IMR-90 (cell line): ENCODE measurements at regions not wholly inside any gene's neighbourhood (a gene's known extent, or its start where the extent isn't known, plus 50 kb on each side); places are given as distances from the start of the nearest gene placed in this dataset.

ENCODE experiments used
- ATAC-seq: fragments of 200-7000 bp; cut with Tn5 transposase; 2 replicates; pipeline ENCODE4 v1.9.1; 2020; ENCODE audit warnings: low read depth, mild to moderate bottlenecking, moderate library complexity
- BruUV-seq: library from RNA; stranded (reverse); fragments of 400-500 nt; replicated peaks from 2 replicates; lab custom pipeline; 2021; lab: Mats Ljungman, UMichigan
- CTCF ChIA-PET: fragments of 300-600 bp; formaldehyde crosslinking; extraction: SDS; loops from one replicate; lab custom pipeline; 2021; ENCODE audit warnings: antibody characterized with exemption; lab: Yijun Ruan, JAX
- POLR2A ChIA-PET: fragments of 300-600 bp; sonication (Branson Sonifier 250); formaldehyde crosslinking; loops from one replicate; lab custom pipeline; 2022; ENCODE audit warnings: antibody characterized with exemption; ENCODE audit not compliant: unreplicated experiment; lab: Charles Lee
- DNase-seq: peaks from one replicate; pipeline ENCODE4 v3.0.0; 2013
- H2AFZ ChIP-seq: replicated peaks from 2 replicates; pipeline ENCODE3; 2013; ENCODE audit warnings: low read length, mild to moderate bottlenecking; ENCODE audit not compliant: poor library complexity
- H2AK5ac ChIP-seq: 2 replicates; pipeline ENCODE4 v1.6.1; 2013; ENCODE audit warnings: low read depth, low read length, inconsistent platforms
- H2AK9ac ChIP-seq: replicated peaks from 2 replicates; pipeline ENCODE3; 2013; ENCODE audit warnings: mild to moderate bottlenecking, low read depth, low read length, moderate library complexity; ENCODE audit not compliant: poor library complexity
- H2BK120ac ChIP-seq: 2 replicates; pipeline ENCODE4 v1.6.1; 2013; ENCODE audit warnings: low read depth, low read length, inconsistent platforms
- H2BK15ac ChIP-seq: 3 replicates; pipeline ENCODE4 v1.6.1; 2013; ENCODE audit warnings: low read depth, low read length, inconsistent platforms
- H2BK20ac ChIP-seq: 2 replicates; pipeline ENCODE4 v1.6.1; 2013; ENCODE audit warnings: low read depth, mild to moderate bottlenecking, inconsistent platforms, low read length, moderate library complexity
- H2BK5ac ChIP-seq: 2 replicates; pipeline ENCODE4 v1.6.1; 2013; ENCODE audit warnings: mild to moderate bottlenecking, low read depth, low read length, inconsistent platforms; ENCODE audit not compliant: poor library complexity, severe bottlenecking
- H3K14ac ChIP-seq: replicated peaks from 2 replicates; pipeline ENCODE4 v1.6.1; 2013; ENCODE audit warnings: low read depth, low read length, inconsistent platforms
- H3K18ac ChIP-seq: 2 replicates; pipeline ENCODE4 v1.6.1; 2013; ENCODE audit warnings: low read depth, low read length, control low read depth
- H3K23ac ChIP-seq: 2 replicates; pipeline ENCODE4 v1.6.1; 2013; ENCODE audit warnings: low read depth, low read length, inconsistent platforms
- H3K27ac ChIP-seq: 2 replicates; pipeline ENCODE4 v1.5.1; 2013; ENCODE audit warnings: mild to moderate bottlenecking, control low read depth, low read length; ENCODE audit not compliant: insufficient read depth
- H3K27me3 ChIP-seq: 2 replicates; pipeline ENCODE4 v1.6.1; 2013; ENCODE audit warnings: low read length; ENCODE audit not compliant: control insufficient read depth, insufficient read depth
- H3K36me3 ChIP-seq: 2 replicates; pipeline ENCODE4 v1.6.1; 2013; ENCODE audit warnings: low read length, mixed read lengths; ENCODE audit not compliant: control insufficient read depth, insufficient read depth
- H3K4ac ChIP-seq: 2 replicates; pipeline ENCODE4 v1.6.1; 2013; ENCODE audit warnings: low read depth, low read length, inconsistent platforms
- H3K4me1 ChIP-seq: 2 replicates; pipeline ENCODE4 v1.6.1; 2013; ENCODE audit warnings: low read length, mixed read lengths; ENCODE audit not compliant: control insufficient read depth, insufficient read depth
- H3K4me2 ChIP-seq: 2 replicates; pipeline ENCODE4 v1.6.1; 2013; ENCODE audit warnings: low read depth, mild to moderate bottlenecking, control low read depth, low read length, moderate library complexity
- H3K4me3 ChIP-seq: 2 replicates; pipeline ENCODE4 v1.5.1; 2013; ENCODE audit warnings: low read depth, mild to moderate bottlenecking, control low read depth, low read length, moderate library complexity; ENCODE audit not compliant: insufficient read depth
- H3K56ac ChIP-seq: 2 replicates; pipeline ENCODE4 v1.6.1; 2013; ENCODE audit warnings: low read length, inconsistent platforms; ENCODE audit not compliant: insufficient read depth; ENCODE audit errors: extremely low read depth
- H3K79me1 ChIP-seq, 2 experiments: 2 replicates each; pipeline ENCODE4 v1.6.1; 2013; ENCODE audit warnings: low read length in 2 of 2, inconsistent platforms in 1 of 2, low read depth in 1 of 2
- H3K9ac ChIP-seq: 2 replicates; pipeline ENCODE4 v1.6.1; 2013; ENCODE audit warnings: low read depth, low read length, control low read depth
- H3K9me1 ChIP-seq: 2 replicates; pipeline ENCODE4 v1.6.1; 2013; ENCODE audit warnings: low read length, inconsistent platforms; ENCODE audit not compliant: insufficient read depth
- H3K9me3 ChIP-seq: 2 replicates; pipeline ENCODE4 v1.6.1; 2013; ENCODE audit warnings: low read length; ENCODE audit not compliant: control insufficient read depth, insufficient read depth
- H4K20me1 ChIP-seq: 2 replicates; pipeline ENCODE4 v1.6.1; 2013; ENCODE audit warnings: low read length, inconsistent platforms; ENCODE audit not compliant: insufficient read depth
- H4K5ac ChIP-seq: 2 replicates; pipeline ENCODE4 v1.6.1; 2013; ENCODE audit warnings: mild to moderate bottlenecking, low read depth, low read length, control low read depth
- H4K8ac ChIP-seq, 2 experiments: 2 replicates each; pipeline ENCODE4 v1.6.1; 2013; ENCODE audit warnings: low read depth in 2 of 2, low read length in 2 of 2, control low read depth in 1 of 2, inconsistent platforms in 1 of 2
- H4K91ac ChIP-seq: 2 replicates; pipeline ENCODE4 v1.6.1; 2013; ENCODE audit warnings: low read depth, low read length, inconsistent platforms; ENCODE audit not compliant: insufficient read depth
- BHLHE40 ChIP-seq: fragments of 150-350 bp; IDR thresholded peaks from 2 replicates; pipeline ENCODE4 v1.6.1; 2016; ENCODE audit warnings: mild to moderate bottlenecking, low read depth, low read length
- CEBPB ChIP-seq: IDR thresholded peaks from 2 replicates; pipeline ENCODE4 v1.6.1; 2012; ENCODE audit warnings: low read depth, low read length, improper control_type of control experiment
- CHD1 ChIP-seq: IDR thresholded peaks from 2 replicates; pipeline ENCODE4 v1.6.1; 2012; ENCODE audit warnings: low read depth, low read length, improper control_type of control experiment
- CTCF ChIP-seq: conservative IDR thresholded peaks from 2 replicates; pipeline ENCODE4 v1.5.1; 2012; ENCODE audit warnings: mild to moderate bottlenecking, low read depth, low read length, improper control_type of control experiment
- ELK1 ChIP-seq: fragments of 150-350 bp; IDR thresholded peaks from 2 replicates; pipeline ENCODE4 v1.6.1; 2016; ENCODE audit warnings: low read depth, mild to moderate bottlenecking, low read length, moderate library complexity, borderline replicate concordance
- FOS ChIP-seq: fragments of 150-350 bp; IDR thresholded peaks from 2 replicates; pipeline ENCODE4 v1.6.1; 2016; ENCODE audit warnings: low read depth, low read length
- MAFK ChIP-seq: IDR thresholded peaks from 2 replicates; pipeline ENCODE4 v1.6.1; 2012; ENCODE audit warnings: low read depth, low read length, improper control_type of control experiment
- MAZ ChIP-seq: IDR thresholded peaks from 2 replicates; pipeline ENCODE4 v1.6.1; 2012; ENCODE audit warnings: low read depth, mild to moderate bottlenecking, low read length, improper control_type of control experiment, moderate library complexity, borderline replicate concordance
- MXI1 ChIP-seq: IDR thresholded peaks from 2 replicates; pipeline ENCODE4 v1.6.1; 2012; ENCODE audit warnings: low read depth, mild to moderate bottlenecking, low read length, moderate library complexity, borderline replicate concordance
- NFE2L2 ChIP-seq: fragments of 150-350 bp; IDR thresholded peaks from 2 replicates; pipeline ENCODE4 v1.6.1; 2016; ENCODE audit warnings: low read depth, mild to moderate bottlenecking, low read length
- POLR2A ChIP-seq: IDR thresholded peaks from 2 replicates; pipeline ENCODE4 v1.6.1; 2012; ENCODE audit warnings: mild to moderate bottlenecking, low read depth, low read length
- RAD21 ChIP-seq: IDR thresholded peaks from 2 replicates; pipeline ENCODE4 v1.6.1; 2012; ENCODE audit warnings: low read length, improper control_type of control experiment
- RCOR1 ChIP-seq: IDR thresholded peaks from 2 replicates; pipeline ENCODE4 v1.6.1; 2012; ENCODE audit warnings: mild to moderate bottlenecking, low read length, improper control_type of control experiment; ENCODE audit not compliant: insufficient replicate concordance
- RFX5 ChIP-seq: IDR thresholded peaks from 2 replicates; pipeline ENCODE4 v1.8.0; 2012; ENCODE audit warnings: low read depth, mild to moderate bottlenecking, low read length, moderate library complexity
- USF2 ChIP-seq: fragments of 150-350 bp; IDR thresholded peaks from 2 replicates; pipeline ENCODE4 v1.6.1; 2017; ENCODE audit warnings: mild to moderate bottlenecking, antibody characterized with exemption, low read length, low read depth
- WGBS, 2 experiments: methylation state at CpG; one replicate each; pipeline versions ENCODE4 v1.1.5 to v1.1.7; 2013; ENCODE audit warnings: missing lambda C conversion rate in 2 of 2; ENCODE audit not compliant: insufficient read length in 1 of 2; ENCODE audit errors: extremely low coverage in 2 of 2; 5-methylcytosine and 5-hydroxymethylcytosine counted together
- dilution Hi-C: fragments of 300-500 bp; cut with HindIII; formaldehyde crosslinking; loops from one replicate; pipeline ENCODE4 v1.14.3; 2018; ENCODE audit warnings: low sequenced_read_pairs; ENCODE audit not compliant: unreplicated experiment
- in situ Hi-C: fragments of 300-500 bp; cut with MboI; formaldehyde crosslinking; loops from 3 replicates; pipeline ENCODE4 v1.14.3; 2019; ENCODE audit warnings: low sequenced_read_pairs, inconsistent platforms, mixed read lengths
- intact Hi-C: fragments of 100-400 bp; cut with micrococcal nuclease; formaldehyde crosslinking; loops from 2 replicates; pipeline ENCODE4 v1.10.0; 2022

- no peaks in the 10 kb centered on the region for H3K9me1 ChIP-seq
- H2AK5ac ChIP-seq = no peak overlapping the region
- H4K8ac ChIP-seq = no peak overlapping the region
- H3K4me2 ChIP-seq = no peak overlapping the region
- in situ Hi-C loops = no loop called here
- no peak overlapping the region for H3K18ac ChIP-seq
- no peak overlapping the region for H3K23ac ChIP-seq
- H4K5ac ChIP-seq = no peak overlapping the region
- no peak overlapping the region for H2BK15ac ChIP-seq
- H4K20me1 ChIP-seq = no peaks in the 10 kb centered on the region
- H3K27me3 ChIP-seq = no peaks in the 10 kb centered on the region
- H3K36me3 ChIP-seq = no peaks in the 10 kb centered on the region
- intact Hi-C loops = no loop called here
- no peak overlapping the region for H3K9ac ChIP-seq
- H3K27ac ChIP-seq = no peak overlapping the region
- ChIA-PET CTCF (interaction anchor here (0.9 kb wide), 1 partner anchor 397 kb away, joined by 3 read pairs; no protein-coding TSS in a partner anchor), POLR2A (interaction anchor here (0.6 kb wide), 1 partner anchor 1144 kb away, joined by 5 read pairs; no protein-coding TSS in a partner anchor)
- H3K4me3 ChIP-seq = no peak overlapping the region
- H2BK20ac ChIP-seq = no peak overlapping the region
- no peak overlapping the region for H2AFZ ChIP-seq
- no peak overlapping the region for H2AK9ac ChIP-seq
- dilution Hi-C loops = no loop called here
- WGBS, 2 experiments = no CpG with 5 or more reads among the region's 6 CpGs
- H2BK120ac ChIP-seq = no peak overlapping the region
- no peak overlapping the region for H3K14ac ChIP-seq
- DNase-seq (no peak), ATAC-seq (no peak)
- no peaks in the 10 kb centered on the region for H3K9me3 ChIP-seq
- no peak overlapping the region for H3K4ac ChIP-seq
- H2BK5ac ChIP-seq = no peak overlapping the region
- BruUV-seq = no TSS peak
- H4K91ac ChIP-seq = no peak overlapping the region
- no peaks in the 10 kb centered on the region for H3K4me1 ChIP-seq
- no peak overlapping the region for H3K56ac ChIP-seq
- H3K79me1 ChIP-seq = no peaks in the 10 kb centered on the region
- no peak for TF ChIP-seq USF2
- no peak for TF ChIP-seq CEBPB
- TF ChIP-seq POLR2A = no peak
- no peak for TF ChIP-seq NFE2L2
- no peak for TF ChIP-seq FOS
- no peak for TF ChIP-seq MAZ
- no peak for TF ChIP-seq RCOR1
- TF ChIP-seq ELK1 = no peak
- no peak for TF ChIP-seq RFX5
- TF ChIP-seq CHD1 = no peak
- no peak for TF ChIP-seq CTCF
- TF ChIP-seq BHLHE40 = no peak
- no peak for TF ChIP-seq MAFK
- TF ChIP-seq RAD21 = no peak
- no peak for TF ChIP-seq MXI1
Measured at GRCh38 chr3:178302966-178303930, 233.0 kb upstream of the KCNMB2 start.
